Cardiac fibroblast (primary cell): ENCODE measurements at regions not wholly inside any gene's neighbourhood (a gene's known extent, or its start where the extent isn't known, plus 50 kb on each side); places are given as distances from the start of the nearest gene placed in this dataset.

Experiments
- DNase-seq, 2 donors: peaks; one replicate each; pipeline versions ENCODE4 v3.0.0 to v3.0.0-alpha.2; 2010; ENCODE audit warnings: low read depth in 2 of 2
- H3K4me3 ChIP-seq, 2 donors: replicated peaks in 1 of 2; 1 replicate in 1 of 2; 2 replicates in 1 of 2; pipeline ENCODE4 v1.5.1; 2011; ENCODE audit warnings: low read depth in 2 of 2, low read length in 2 of 2, mild to moderate bottlenecking in 2 of 2, moderate library complexity in 1 of 2
- TF ChIP-seq, protein P1 (sequence below): IDR thresholded peaks from one replicate; pipeline ENCODE4 v1.5.1; 2011; ENCODE audit warnings: low read depth, mild to moderate bottlenecking, low read length, inconsistent platforms

DNA sequence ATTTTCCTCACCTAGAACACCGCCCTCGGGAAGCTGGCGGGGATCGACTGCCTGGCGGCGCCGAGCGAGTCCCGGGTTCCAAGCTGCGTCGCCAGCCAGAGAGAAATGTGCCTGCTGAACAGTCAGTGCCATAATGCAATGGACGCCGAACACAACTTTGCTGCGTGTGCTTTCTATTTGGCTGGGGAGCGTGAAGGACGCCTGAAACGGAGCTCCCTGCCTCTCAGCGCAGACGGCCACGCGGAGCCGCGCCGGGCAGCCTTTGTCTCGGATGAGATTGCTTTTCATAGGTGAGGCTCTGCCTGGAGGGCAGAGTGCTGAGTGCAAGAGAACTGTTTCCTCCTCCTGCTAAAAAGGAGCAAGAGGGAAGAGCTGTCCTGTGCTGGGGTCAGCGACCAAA, 107.7 kb upstream of the BCOR start:
- no peak overlapping the region for H3K4me3 ChIP-seq
- TF ChIP-seq, protein P1, sequence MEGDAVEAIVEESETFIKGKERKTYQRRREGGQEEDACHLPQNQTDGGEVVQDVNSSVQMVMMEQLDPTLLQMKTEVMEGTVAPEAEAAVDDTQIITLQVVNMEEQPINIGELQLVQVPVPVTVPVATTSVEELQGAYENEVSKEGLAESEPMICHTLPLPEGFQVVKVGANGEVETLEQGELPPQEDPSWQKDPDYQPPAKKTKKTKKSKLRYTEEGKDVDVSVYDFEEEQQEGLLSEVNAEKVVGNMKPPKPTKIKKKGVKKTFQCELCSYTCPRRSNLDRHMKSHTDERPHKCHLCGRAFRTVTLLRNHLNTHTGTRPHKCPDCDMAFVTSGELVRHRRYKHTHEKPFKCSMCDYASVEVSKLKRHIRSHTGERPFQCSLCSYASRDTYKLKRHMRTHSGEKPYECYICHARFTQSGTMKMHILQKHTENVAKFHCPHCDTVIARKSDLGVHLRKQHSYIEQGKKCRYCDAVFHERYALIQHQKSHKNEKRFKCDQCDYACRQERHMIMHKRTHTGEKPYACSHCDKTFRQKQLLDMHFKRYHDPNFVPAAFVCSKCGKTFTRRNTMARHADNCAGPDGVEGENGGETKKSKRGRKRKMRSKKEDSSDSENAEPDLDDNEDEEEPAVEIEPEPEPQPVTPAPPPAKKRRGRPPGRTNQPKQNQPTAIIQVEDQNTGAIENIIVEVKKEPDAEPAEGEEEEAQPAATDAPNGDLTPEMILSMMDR, result no peak

DNA sequence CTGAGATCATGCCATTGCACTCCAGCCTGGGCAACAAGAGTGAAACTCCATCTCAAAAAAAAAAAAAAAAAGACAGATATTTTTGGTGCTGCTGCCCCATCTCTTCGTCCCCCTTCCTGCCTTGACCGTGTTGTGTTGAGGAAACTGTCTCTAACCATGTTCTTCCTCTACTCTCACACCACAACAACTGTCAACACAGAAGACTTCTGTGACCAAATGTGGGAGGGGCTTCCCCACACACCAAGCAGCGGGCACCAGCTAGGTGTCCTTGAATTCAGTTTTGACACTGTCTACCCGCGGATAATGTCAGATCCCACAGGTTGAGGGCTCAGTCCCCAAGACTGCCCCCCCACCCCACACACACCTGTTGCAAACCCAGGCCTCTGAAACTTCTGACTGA, 104.7 kb upstream of the BCOR start:
- DNase-seq, result no peak
- TF ChIP-seq, protein P1, result no peak
- H3K4me3 ChIP-seq, result no peak overlapping the region

More for the DNA sequence above, 107.7 kb upstream of the BCOR start:
- DNase-seq, result no peak

DNA sequence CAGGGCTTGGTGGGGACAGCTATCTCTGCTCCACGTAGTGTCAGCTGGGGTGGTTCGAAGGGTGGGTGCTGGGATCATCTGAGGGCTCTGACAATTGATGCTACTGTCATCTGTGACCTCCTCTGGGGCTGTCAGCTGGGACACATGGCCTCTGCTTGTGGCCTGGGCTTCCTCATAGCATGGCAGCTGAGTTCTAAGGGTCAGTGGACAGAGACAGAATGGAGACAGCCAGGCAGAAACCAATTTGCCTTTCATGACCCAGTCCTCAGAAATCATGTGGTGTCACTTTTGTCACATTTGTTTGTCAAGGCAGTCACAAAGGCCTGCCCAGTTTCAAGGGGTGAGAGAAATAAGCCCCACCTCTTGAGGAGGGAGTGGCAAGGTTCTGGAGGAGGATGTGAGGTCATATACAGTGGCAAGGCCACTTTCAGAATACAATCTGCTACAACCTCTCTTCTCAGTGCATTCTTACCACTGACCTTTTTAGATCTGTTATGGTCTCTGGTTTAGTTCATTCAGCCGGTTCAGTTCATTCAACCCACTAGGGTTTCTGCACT, 103.6 kb upstream of the BCOR start:
- no peak overlapping the region for H3K4me3 ChIP-seq
- TF ChIP-seq, protein P1, result no peak
- no peak for DNase-seq

DNA sequence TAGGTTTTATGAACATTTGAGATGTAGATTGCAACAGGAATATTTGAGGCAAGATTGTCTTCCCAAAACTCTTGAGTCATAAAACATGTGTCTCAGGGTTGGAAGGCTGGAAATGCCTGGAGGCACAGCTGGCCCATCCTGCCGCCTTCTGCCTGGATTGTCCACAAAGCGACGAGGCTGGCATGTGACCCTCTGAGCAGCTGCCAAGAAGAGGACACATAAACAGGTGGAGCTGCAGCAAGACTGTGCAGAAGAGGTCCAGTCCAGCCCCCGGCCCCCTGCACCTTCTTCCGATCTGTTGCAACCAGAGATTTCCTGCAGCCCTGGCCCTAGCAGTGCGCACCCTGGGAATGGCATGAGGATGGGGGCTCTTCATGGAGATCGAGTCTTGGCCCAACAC, 101.9 kb upstream of the BCOR start:
- no peak for DNase-seq
- TF ChIP-seq, protein P1, result no peak
- H3K4me3 ChIP-seq, result no peak overlapping the region

DNA sequence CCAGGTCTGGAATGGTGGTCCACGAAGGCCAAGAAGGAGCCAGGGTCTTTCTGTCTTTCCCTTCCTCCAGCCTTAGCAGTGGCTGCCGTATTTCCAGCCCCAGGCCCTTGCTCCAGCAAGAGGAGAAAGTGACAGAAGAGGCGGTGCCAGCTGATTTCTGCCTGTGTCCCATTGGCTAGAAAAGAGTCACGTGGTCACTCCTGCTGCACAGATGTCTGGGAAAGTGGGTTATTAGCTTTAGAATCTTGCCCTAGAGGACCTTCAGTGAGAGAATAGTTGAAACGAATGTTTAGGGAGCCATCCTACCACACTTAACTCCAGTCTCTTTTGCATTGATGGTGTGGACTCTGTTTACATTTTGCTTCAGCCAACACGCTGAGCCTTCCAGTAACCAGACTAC, 99.3 kb upstream of the BCOR start:
- no peak for DNase-seq
- TF ChIP-seq, protein P1, result no peak
- no peak overlapping the region for H3K4me3 ChIP-seq

DNA sequence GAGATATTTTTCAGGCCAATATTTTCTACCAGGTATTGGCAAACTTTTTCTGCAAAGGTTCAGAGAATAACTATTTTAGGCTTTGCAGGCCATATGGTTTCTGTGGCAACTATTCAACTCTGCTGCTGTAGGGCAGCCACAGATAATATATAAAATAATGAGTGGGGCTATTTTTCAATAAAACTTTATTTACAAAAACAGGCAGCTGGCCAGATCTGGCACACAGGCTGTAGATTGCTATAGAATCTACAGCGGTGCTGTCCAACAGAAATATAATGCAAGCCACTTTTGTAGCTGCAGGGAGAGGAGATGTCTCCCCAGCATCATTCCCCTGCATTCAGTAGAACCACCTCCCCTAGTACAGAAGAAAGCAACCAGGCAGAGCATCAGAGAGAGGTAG, 97.6 kb upstream of the BCOR start:
- no peak for DNase-seq
- H3K4me3 ChIP-seq, result no peak overlapping the region
- TF ChIP-seq, protein P1, result no peak

DNA sequence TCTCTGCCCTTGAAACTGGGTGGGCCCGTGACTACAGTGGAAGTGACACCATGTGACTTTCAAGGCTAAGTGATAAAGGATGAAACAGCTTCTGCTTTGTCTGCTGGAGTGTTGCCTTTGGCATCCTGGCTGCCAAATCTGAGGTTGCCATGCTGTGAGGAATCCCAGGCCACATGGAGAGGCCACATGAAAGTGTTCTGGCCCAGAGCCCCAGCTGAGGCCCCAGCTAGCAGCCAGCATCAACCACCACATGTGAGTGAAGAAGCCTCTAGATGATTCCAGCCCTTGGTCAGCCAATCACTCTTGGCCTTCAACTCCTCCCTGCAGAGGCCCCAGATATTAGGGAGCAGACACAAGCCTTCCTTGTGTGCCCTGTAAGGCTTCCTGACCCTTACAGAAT, 94.4 kb upstream of the BCOR start:
- H3K4me3 ChIP-seq, result no peak overlapping the region
- TF ChIP-seq, protein P1, result no peak
- DNase-seq, result no peak
